H7 (cell line): ENCODE measurements at regions not wholly inside any gene's neighbourhood (a gene's known extent, or its start where the extent isn't known, plus 50 kb on each side); places are given as distances from the start of the nearest gene placed in this dataset.
"Not testable (repeated sequence)": the region's sequence is repeated elsewhere in the genome, so short reads cannot be mapped to it uniquely, and the experiment has no call there.

Experiments used
- DNase-seq: peaks from one replicate; pipeline ENCODE4 v3.0.0; 2012
- H3K27me3 ChIP-seq: 2 replicates; pipeline ENCODE4 v1.6.0; 2011; ENCODE audit warnings: mild to moderate bottlenecking, low read length; ENCODE audit not compliant: control insufficient read depth, insufficient read depth
- H3K36me3 ChIP-seq: replicated peaks from 2 replicates; pipeline ENCODE4 v1.5.1; 2011; ENCODE audit warnings: low read length; ENCODE audit not compliant: control insufficient read depth, insufficient read depth
- H3K4me3 ChIP-seq: 2 replicates; pipeline ENCODE4 v1.5.1; 2011; ENCODE audit warnings: low read depth, mild to moderate bottlenecking, control low read depth, low read length, moderate library complexity; ENCODE audit not compliant: insufficient read depth

- no peak for DNase-seq
- Histone ChIP-seq H3K27me3 (no peaks in the 10 kb centered on the region), H3K4me3 (no peak overlapping the region), H3K36me3 (no peaks in the 10 kb centered on the region)
Measured at GRCh38 chr1:194640322-194640721, 1453.9 kb upstream of the B3GALT2 start.

- Histone ChIP-seq H3K36me3 (no peaks in the 10 kb centered on the region), H3K27me3 (no peaks in the 10 kb centered on the region), H3K4me3 (no peak overlapping the region)
- no peak for DNase-seq
Measured at GRCh38 chr1:194629011-194629410, 1442.6 kb upstream of the B3GALT2 start.

GRCh38 chr1:194624833-194625232 is 1438.4 kb upstream of the B3GALT2 start:
- Histone ChIP-seq H3K36me3 (no peaks in the 10 kb centered on the region), H3K4me3 (no peak overlapping the region), H3K27me3 (no peaks in the 10 kb centered on the region)
- no peak for DNase-seq

DNA sequence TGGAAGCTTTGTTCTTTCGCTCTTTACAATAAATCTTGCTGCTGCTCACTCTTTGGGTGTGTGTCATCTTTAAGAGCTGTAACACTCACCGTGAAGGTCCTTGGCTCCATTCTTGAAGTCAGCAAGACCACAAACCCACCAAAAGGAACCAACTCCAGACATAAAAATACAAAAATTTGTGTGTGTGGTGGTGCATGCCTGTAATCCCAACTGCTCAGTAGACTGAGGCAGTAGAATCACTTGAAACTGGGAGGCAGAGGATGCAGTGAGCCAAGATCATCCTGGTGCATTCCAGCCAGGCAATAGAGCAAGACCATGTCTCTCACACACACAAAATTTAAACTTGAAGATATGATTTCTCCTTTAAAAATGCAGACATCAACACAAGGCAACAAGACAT is 1431.7 kb upstream of the B3GALT2 start:
- no peaks in the 10 kb centered on the region for H3K36me3 ChIP-seq
- H3K4me3 ChIP-seq = no peak overlapping the region
- DNase-seq = no peak
- H3K27me3 ChIP-seq = no peaks in the 10 kb centered on the region

DNA sequence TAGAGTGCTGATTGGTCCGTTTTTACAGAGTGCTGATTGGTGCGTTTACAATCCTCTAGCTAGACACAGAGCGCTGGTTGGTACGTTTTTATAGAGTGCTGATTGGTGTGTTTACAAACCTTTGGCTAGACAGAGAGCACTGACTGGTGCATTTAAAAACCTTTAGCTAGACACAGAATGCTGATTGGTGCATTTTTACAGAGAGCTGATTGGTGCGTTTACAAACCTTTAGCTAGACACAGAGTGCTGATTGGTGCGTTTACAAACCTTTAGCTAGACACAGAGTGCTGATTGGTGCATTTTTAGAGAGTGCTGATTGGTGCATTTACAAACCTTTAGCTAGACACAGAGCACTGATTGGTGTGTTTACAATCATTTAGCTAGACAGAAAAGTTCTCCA is 1430.9 kb upstream of the B3GALT2 start:
- H3K4me3 ChIP-seq, H3K27me3 ChIP-seq, DNase-seq, H3K36me3 ChIP-seq: not testable (repeated sequence)

DNA sequence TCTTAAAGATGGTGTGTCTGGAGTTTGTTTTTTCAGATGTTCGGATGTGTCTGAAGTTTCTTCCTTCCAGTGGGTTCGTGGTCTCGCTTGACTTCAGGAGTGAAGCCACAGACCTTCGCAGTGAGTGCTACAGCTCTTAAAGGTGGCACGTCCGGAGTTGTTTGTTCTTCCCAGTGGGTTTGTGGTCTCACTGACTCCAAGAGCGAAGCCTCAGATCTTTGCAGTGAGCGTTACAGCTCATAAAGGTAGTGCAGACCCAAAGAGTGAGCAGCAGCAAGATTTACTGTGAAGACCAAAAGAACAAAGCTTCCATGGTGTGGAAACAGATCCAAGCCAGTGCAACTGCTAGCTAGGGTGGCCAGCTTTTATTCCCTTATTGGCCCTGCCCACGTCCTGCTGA is 1430.4 kb upstream of the B3GALT2 start:
- Histone ChIP-seq H3K4me3 (no peak overlapping the region), H3K36me3 (no peaks in the 10 kb centered on the region), H3K27me3 (no peaks in the 10 kb centered on the region)
- no peak for DNase-seq

DNA sequence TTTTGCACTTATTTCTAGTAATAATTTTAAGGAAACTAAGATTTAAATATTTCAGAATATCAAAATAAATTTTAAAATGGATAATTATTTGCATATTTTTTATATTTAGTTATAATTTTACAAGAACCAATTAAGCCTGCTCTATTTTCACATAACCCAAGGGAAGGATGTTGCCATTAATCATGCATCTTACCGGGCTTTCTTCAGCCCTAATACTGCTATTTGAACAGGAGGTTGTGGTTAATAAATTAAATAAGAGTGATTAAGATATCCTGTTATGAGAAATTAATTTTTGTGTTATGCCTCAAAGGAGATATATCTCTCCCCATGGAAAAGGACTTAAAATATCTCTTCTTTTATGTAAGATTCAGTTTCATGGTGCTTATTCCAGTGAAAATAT is 1415.8 kb upstream of the B3GALT2 start:
- DNase-seq = no peak
- Histone ChIP-seq H3K4me3 (no peak overlapping the region), H3K36me3 (no peaks in the 10 kb centered on the region), H3K27me3 (no peaks in the 10 kb centered on the region)

DNA sequence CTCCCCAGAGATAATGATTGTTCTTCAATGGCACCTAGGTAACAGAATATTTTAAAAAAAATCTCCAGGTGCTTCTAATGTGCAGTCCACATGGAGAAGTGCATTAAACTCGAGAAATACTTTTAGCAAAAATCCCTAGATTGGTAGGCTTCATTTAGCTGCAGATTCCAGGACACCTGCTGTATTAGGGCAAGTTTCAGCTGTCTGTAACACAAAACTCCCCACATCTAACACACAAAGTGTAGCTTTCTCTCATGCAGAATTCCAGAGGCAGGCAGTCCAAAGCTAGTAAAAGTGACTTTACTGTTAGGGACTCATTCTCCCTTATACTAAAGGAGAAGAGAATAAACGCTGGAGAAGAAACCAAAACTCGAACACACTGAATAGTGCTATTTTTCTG is 1414.3 kb upstream of the B3GALT2 start:
- Histone ChIP-seq H3K4me3 (no peak overlapping the region), H3K27me3 (no peaks in the 10 kb centered on the region), H3K36me3 (no peaks in the 10 kb centered on the region)
- DNase-seq = no peak

DNA sequence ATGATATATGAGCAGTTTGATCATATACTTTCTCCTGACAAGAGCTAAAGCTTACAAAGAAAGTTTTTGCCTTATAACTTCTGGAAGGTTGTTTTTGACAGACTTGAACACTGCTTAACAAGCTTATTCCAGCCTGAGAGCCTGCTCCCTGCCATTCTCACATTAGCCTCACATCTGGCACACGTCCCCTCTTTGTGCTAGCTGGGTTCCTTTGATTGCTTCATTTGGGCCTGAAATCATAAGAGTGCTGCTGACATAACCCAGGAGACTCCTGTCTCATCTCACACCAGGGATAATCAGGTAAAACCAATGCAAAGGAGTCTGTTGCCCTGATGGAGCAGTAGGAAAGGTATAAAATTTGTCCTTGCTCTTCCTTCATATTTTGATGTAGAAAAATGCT is 1411.7 kb upstream of the B3GALT2 start:
- Histone ChIP-seq H3K27me3 (no peaks in the 10 kb centered on the region), H3K4me3 (no peak overlapping the region), H3K36me3 (no peaks in the 10 kb centered on the region)
- DNase-seq = no peak

GRCh38 chr1:194586302-194586701 is 1399.9 kb upstream of the B3GALT2 start:
- no peak overlapping the region for H3K4me3 ChIP-seq
- H3K36me3 ChIP-seq = no peaks in the 10 kb centered on the region
- no peak for DNase-seq
- no peaks in the 10 kb centered on the region for H3K27me3 ChIP-seq

- H3K4me3 ChIP-seq = no peak overlapping the region
- H3K36me3 ChIP-seq = no peaks in the 10 kb centered on the region
- H3K27me3 ChIP-seq = no peaks in the 10 kb centered on the region
- DNase-seq = no peak
Measured at GRCh38 chr1:194584052-194584451, 1397.6 kb upstream of the B3GALT2 start.

- no peak overlapping the region for H3K4me3 ChIP-seq
- no peaks in the 10 kb centered on the region for H3K27me3 ChIP-seq
- DNase-seq = no peak
Measured at GRCh38 chr1:194570476-194570875, 1384.1 kb upstream of the B3GALT2 start.

DNA sequence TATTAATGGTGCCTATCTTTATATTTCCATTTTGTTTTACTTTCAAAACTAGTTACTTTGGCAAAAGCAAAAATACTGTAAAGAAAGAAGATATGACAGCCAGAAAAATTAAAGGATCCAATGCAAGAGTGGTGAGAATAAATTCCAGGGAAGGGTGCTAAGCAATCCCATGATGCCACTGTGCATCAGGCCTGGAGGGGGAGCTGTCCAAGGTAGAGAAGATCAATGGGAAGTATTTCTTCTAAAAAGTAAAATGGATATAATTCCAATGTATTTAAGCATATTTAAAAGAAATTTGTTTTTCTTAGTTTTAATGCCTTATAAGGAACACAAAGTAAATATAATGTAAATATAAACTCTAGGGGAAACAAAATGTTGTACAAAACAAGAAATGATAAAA is 1382.2 kb upstream of the B3GALT2 start:
- H3K4me3 ChIP-seq = no peak overlapping the region
- H3K27me3 ChIP-seq = no peaks in the 10 kb centered on the region
- peak; percentile 10 for DNase-seq
- H3K36me3 ChIP-seq = no peaks in the 10 kb centered on the region

More at GRCh38 chr1:194570476-194570875, 1384.1 kb upstream of the B3GALT2 start:
- H3K36me3 ChIP-seq = no peaks in the 10 kb centered on the region

- DNase-seq = no peak
- Histone ChIP-seq H3K36me3 (no peaks in the 10 kb centered on the region), H3K27me3 (no peaks in the 10 kb centered on the region), H3K4me3 (no peak overlapping the region)
Measured at GRCh38 chr1:194548071-194548470, 1361.7 kb upstream of the B3GALT2 start.

DNA sequence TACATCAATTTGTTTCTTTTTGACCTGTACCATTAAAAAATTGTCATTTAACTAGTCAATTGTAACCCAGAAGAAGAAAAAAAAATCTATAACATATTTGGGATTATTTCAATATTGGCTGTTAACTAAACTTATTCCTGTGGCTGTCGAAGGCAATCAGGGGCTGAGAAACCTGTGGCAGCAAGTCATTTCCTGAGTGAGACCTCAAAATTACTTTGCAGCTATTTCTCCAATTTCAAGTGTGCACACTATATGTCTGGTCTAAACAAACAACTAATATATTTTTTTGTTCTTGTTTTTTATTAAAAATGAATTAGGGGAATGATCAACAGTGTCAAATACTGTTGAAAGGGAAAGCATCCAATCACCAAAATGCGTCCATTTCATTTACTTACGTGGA is 1357.6 kb upstream of the B3GALT2 start:
- Histone ChIP-seq H3K36me3 (no peaks in the 10 kb centered on the region), H3K27me3 (no peaks in the 10 kb centered on the region), H3K4me3 (no peak overlapping the region)
- no peak for DNase-seq

GRCh38 chr1:194538453-194538852 is 1352.0 kb upstream of the B3GALT2 start:
- no peak for DNase-seq

More at GRCh38 chr1:194538453-194538852, 1352.0 kb upstream of the B3GALT2 start:
- H3K36me3 ChIP-seq = no peaks in the 10 kb centered on the region
- H3K27me3 ChIP-seq = no peaks in the 10 kb centered on the region
- H3K4me3 ChIP-seq = no peak overlapping the region
